Stomach (tissue), 8 donors: ENCODE measurements at regions not wholly inside any gene's neighbourhood (a gene's known extent, or its start where the extent isn't known, plus 50 kb on each side); places are given as distances from the start of the nearest gene placed in this dataset.

Experiments used
- DNase-seq, 2 donors: peaks; one replicate each; pipeline versions ENCODE4 v3.0.0 to v3.0.0-alpha.2; 2013 to 2019
- H3K27ac ChIP-seq, 5 donors: fragments of 200-600 bp in 4 of 5; sonication (generic) in 4 of 5; one replicate each; pipeline ENCODE4 v1.5.1; 2013 to 2019; ENCODE audit warnings: mild to moderate bottlenecking in 1 of 5, moderate library complexity in 1 of 5
- H3K27me3 ChIP-seq, 3 donors: fragments of 200-600 bp; sonication (generic); one replicate each; pipeline ENCODE4 v1.5.1; 2017 to 2019; ENCODE audit warnings: mixed run types in 1 of 3
- H3K36me3 ChIP-seq, 4 donors: fragments of 200-600 bp; sonication (generic); 1 replicate in 3 of 4; 2 replicates in 1 of 4; pipeline ENCODE4 v1.5.1; 2016 to 2019
- H3K4me1 ChIP-seq, 4 donors: fragments of 200-600 bp; sonication (generic); one replicate each; pipeline ENCODE4 v1.5.1; 2016 to 2019
- H3K4me3 ChIP-seq, 4 donors: fragments of 200-600 bp; sonication (generic) in 3 of 4; one replicate each; pipeline ENCODE4 v1.5.1; 2016 to 2019; ENCODE audit warnings: mild to moderate bottlenecking in 1 of 4
- H3K9me3 ChIP-seq, 4 donors: fragments of 200-600 bp; sonication (generic); one replicate each; pipeline ENCODE4 v1.5.1; 2016 to 2019
- EP300 ChIP-seq: sonication (generic); formaldehyde crosslinking; IDR thresholded peaks from one replicate; pipeline ENCODE4 v1.6.1; 2017; ENCODE audit warnings: antibody characterized with exemption
- POLR2A ChIP-seq, 4 donors: fragments of 450-650 bp; IDR thresholded peaks; one replicate each; pipeline ENCODE4 v1.6.1; 2016; ENCODE audit warnings: antibody characterized with exemption in 4 of 4, control low read depth in 2 of 4, mild to moderate bottlenecking in 1 of 4, moderate library complexity in 1 of 4
- POLR2AphosphoS5 ChIP-seq, 3 donors: sonication (generic); formaldehyde crosslinking; IDR thresholded peaks; one replicate each; pipeline ENCODE4 v1.6.1; 2016; ENCODE audit warnings: antibody characterized with exemption in 3 of 3
- WGBS, 5 donors: extraction: QIAGEN DNeasy Blood & Tissue Kit in 3 of 5; methylation state at CpG; one replicate each; pipeline versions ENCODE4 v1.1.5 to v1.1.7; 2013 to 2018; 5-methylcytosine and 5-hydroxymethylcytosine counted together
- intact Hi-C: fragments of 100-400 bp; cut with DNase I; formaldehyde crosslinking; loops from one replicate; pipeline ENCODE4 v1.15.1; 2023; ENCODE audit warnings: low total_unique reads
- TF ChIP-seq, protein P1 (sequence below), 7 experiments: fragments of 450-650 bp in 4 of 7; fragments of 200-600 bp in 3 of 7; sonication (generic) in 3 of 7; IDR thresholded peaks; one replicate each; pipeline ENCODE4 v1.5.1; 2016 to 2019; ENCODE audit warnings: antibody characterized with exemption in 7 of 7, control low read depth in 2 of 7, mild to moderate bottlenecking in 1 of 7
- donor health status: healthy with polysubstance abuse.
- donor health status: Bipolar disorder and iron deficiency.
- donor health status: healthy.

DNA sequence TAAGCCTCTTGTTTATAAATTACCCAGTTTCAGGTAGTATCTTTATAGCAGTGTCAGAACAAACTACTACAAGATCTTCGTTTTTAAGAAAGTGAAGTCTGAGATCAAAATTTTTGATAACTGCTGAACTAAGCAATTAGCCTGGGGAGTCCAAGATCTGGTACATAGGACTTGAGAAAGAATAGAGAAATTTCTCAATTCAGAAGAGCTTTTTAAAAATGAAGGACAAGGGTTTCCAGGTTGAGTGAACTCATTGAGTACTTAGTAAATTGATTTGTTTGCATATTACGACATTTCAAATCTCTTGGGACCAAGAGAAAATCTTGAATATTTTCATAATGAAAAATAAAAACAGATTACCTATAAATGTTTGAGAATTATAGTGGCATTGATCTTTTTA lies 386.6 kb upstream of the THRB start:
- TF ChIP-seq EP300 (no peak), POLR2AphosphoS5 (IDR thresholded peaks at IDR 0.05) (no peak), POLR2A (IDR thresholded peaks at IDR 0.05) (no peak)
- TF ChIP-seq, protein P1, sequence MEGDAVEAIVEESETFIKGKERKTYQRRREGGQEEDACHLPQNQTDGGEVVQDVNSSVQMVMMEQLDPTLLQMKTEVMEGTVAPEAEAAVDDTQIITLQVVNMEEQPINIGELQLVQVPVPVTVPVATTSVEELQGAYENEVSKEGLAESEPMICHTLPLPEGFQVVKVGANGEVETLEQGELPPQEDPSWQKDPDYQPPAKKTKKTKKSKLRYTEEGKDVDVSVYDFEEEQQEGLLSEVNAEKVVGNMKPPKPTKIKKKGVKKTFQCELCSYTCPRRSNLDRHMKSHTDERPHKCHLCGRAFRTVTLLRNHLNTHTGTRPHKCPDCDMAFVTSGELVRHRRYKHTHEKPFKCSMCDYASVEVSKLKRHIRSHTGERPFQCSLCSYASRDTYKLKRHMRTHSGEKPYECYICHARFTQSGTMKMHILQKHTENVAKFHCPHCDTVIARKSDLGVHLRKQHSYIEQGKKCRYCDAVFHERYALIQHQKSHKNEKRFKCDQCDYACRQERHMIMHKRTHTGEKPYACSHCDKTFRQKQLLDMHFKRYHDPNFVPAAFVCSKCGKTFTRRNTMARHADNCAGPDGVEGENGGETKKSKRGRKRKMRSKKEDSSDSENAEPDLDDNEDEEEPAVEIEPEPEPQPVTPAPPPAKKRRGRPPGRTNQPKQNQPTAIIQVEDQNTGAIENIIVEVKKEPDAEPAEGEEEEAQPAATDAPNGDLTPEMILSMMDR (IDR thresholded peaks at IDR 0.05) = no peak
- no peak for DNase-seq
- H3K36me3 ChIP-seq = no peaks in the 10 kb centered on the region
- H3K27me3 ChIP-seq = no peaks in the 10 kb centered on the region
- no peak overlapping the region for H3K4me3 ChIP-seq
- WGBS, 5 donors = 73 to 87% (median 81%) methylated on average over 2 of the region's 2 CpGs
- H3K27ac ChIP-seq = no peak overlapping the region
- no peaks in the 10 kb centered on the region for H3K4me1 ChIP-seq
- intact Hi-C loops = no loop called here
- H3K9me3 ChIP-seq = no peaks in the 10 kb centered on the region

DNA sequence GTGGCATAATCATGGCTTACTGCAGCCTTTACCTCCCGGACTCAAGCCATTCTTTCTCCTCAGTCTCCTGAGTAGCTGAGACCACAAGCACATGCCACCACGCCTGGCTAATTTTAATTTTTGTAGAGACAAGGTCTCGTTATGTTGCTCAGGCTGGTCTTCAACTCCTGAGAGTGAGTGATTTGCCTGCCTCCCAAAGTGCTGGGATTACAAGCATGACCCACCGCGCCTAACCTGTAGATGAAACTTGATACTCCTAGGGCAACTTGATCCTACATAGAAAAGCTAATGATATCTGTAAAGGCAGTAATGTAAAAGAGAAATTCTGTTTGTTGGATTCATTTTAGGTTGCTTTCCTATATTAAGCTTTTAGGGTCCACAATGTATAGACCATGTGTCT lies 391.9 kb upstream of the THRB start:
- no peaks in the 10 kb centered on the region for H3K36me3 ChIP-seq
- no peak overlapping the region for H3K4me3 ChIP-seq
- intact Hi-C loops = no loop called here
- no peaks in the 10 kb centered on the region for H3K4me1 ChIP-seq
- H3K27ac ChIP-seq = no peak overlapping the region
- TF ChIP-seq, protein P1 (IDR thresholded peaks at IDR 0.05) = no peak
- TF ChIP-seq POLR2AphosphoS5 (IDR thresholded peaks at IDR 0.05) (no peak), POLR2A (IDR thresholded peaks at IDR 0.05) (no peak), EP300 (no peak)
- H3K27me3 ChIP-seq = no peaks in the 10 kb centered on the region
- no peaks in the 10 kb centered on the region for H3K9me3 ChIP-seq
- DNase-seq = no peak
- WGBS, 5 donors = 55 to 77% (median 62%) methylated on average over 5 of the region's 5 CpGs

DNA sequence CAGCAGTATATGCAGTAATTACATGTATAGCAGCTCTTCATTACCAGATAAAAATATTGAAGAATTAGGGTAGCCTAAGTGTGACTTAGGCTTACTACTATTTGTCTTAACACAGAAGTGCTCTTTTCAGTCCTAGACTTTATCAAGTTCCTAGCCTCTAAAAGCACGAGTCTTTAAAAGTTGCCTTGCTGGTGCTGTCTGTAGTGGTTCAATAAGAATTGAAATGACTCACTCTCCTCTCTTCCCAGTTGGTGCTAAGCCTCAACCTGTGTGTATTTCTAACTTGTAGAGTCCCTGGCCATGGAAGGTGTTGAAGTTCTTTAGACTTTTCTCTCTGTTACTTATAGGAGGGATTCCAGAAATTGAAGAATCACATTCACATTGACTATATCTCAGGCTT lies 395.4 kb upstream of the THRB start:
- Histone ChIP-seq H3K27ac (no peak overlapping the region), H3K36me3 (no peaks in the 10 kb centered on the region), H3K4me1 (no peaks in the 10 kb centered on the region), H3K4me3 (no peak overlapping the region), H3K9me3 (no peaks in the 10 kb centered on the region), H3K27me3 (no peaks in the 10 kb centered on the region)
- no peak for TF ChIP-seq POLR2AphosphoS5 (IDR thresholded peaks at IDR 0.05)
- no peak for TF ChIP-seq EP300
- TF ChIP-seq, protein P1 (IDR thresholded peaks at IDR 0.05) = no peak
- TF ChIP-seq POLR2A (IDR thresholded peaks at IDR 0.05) = no peak
- 41 to 68% (median 57%) methylated on average over 1 of the region's 1 CpG for WGBS, 5 donors
- intact Hi-C loops = no loop called here
- no peak for DNase-seq

DNA sequence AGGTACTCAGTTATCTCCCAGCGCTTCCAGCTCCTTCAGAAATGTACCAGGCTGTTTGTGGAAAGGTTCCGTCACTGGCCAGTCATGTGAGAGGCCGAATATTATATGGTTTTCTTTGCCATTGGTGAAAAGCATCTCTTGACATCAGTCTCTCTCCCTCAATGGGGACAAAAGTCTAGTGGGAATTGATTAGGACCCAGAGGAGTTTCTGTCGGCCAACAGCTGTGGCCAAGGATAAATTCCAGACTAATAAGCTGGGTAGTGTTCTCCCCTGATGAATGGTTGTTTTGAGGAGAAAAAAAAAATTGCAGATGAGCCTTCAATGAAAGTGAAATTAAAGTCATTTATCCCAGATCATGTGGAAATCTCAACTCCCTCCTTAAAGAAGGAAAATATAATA lies 404.7 kb upstream of the THRB start:
- Histone ChIP-seq H3K36me3 (no peaks in the 10 kb centered on the region), H3K4me3 (no peak overlapping the region), H3K27me3 (no peaks in the 10 kb centered on the region), H3K27ac (no peak overlapping the region), H3K4me1 (no peaks in the 10 kb centered on the region), H3K9me3 (no peaks in the 10 kb centered on the region)
- TF ChIP-seq, protein P1 (IDR thresholded peaks at IDR 0.05) = no peak
- no peak for TF ChIP-seq POLR2AphosphoS5 (IDR thresholded peaks at IDR 0.05)
- TF ChIP-seq EP300 = no peak
- no peak for TF ChIP-seq POLR2A (IDR thresholded peaks at IDR 0.05)
- no peak for DNase-seq
- intact Hi-C loops = no loop called here
- 75 to 80% (median 79%) methylated on average over 4 of the region's 4 CpGs for WGBS, 5 donors
